ENCODE measurements at regions not wholly inside any gene's neighbourhood (a gene's known extent, or its start where the extent isn't known, plus 50 kb on each side); places are given as distances from the start of the nearest gene placed in this dataset.

- CTCF ChIA-PET (ENCODE audit: low intra/inter-chr PET ratio): no interaction called here
These were observed 61.4 kb upstream of the PPP1R26 start for GRCh38 chr9:135418161-135418560.

More at GRCh38 chr9:135418161-135418560, 61.4 kb upstream of the PPP1R26 start:
- peaks cover 9 to 24% of the 10 kb centered on the region in 2 experiments for H3K4me1 ChIP-seq (replicated peaks in 1 of 2; ENCODE audit: control insufficient read depth in 2 of 2, insufficient read depth in 2 of 2, low read length in 2 of 2)
- ATAC-seq (no peak), DNase-seq (ENCODE audit: extremely low read depth in 1 of 4, low spot score in 3 of 4) (no peak), FAIRE-seq (no peak)
- H3K4me2 ChIP-seq (ENCODE audit: insufficient read depth, low read length): no peak overlapping the region
- intact Hi-C loops (cut with micrococcal nuclease): loop anchor here (10.0 kb wide), 1 partner anchor 723 kb away; no protein-coding TSS in a partner anchor
- in situ Hi-C loops (cut with MboI): no loop called here
- POLR2A ChIA-PET: interaction anchor here (0.7 to 0.8 kb wide), 2 partner anchors 81 to 88 kb away, joined by 3 to 4 read pairs; no protein-coding TSS in a partner anchor
- TF ChIP-seq ZNF785 (CRISPR knock-in tag; IDR thresholded peaks at IDR 0.05) (no peak), ZNF324 (CRISPR knock-in tag; IDR thresholded peaks at IDR 0.05) (no peak), TRIM28 (IDR thresholded peaks at IDR 0.05) (no peak), GABPA (tag; conservative IDR thresholded peaks at IDR 0.05; ENCODE audit: low read depth) (no peak), ERF (CRISPR knock-in tag; IDR thresholded peaks at IDR 0.05) (no peak), E2F3 (CRISPR knock-in tag; IDR thresholded peaks at IDR 0.05) (no peak), SAFB2 (IDR thresholded peaks at IDR 0.05; ENCODE audit: borderline replicate concordance, low read depth, low read length, severe bottlenecking) (no peak), DIDO1 (tag; IDR thresholded peaks at IDR 0.05; ENCODE audit: low read depth) (no peak), HIVEP1 (CRISPR knock-in tag; IDR thresholded peaks at IDR 0.05) (no peak), FOS (IDR thresholded peaks at IDR 0.05; ENCODE audit: extremely low read depth, insufficient read length) (no peak)
- TF ChIP-seq, protein P1, sequence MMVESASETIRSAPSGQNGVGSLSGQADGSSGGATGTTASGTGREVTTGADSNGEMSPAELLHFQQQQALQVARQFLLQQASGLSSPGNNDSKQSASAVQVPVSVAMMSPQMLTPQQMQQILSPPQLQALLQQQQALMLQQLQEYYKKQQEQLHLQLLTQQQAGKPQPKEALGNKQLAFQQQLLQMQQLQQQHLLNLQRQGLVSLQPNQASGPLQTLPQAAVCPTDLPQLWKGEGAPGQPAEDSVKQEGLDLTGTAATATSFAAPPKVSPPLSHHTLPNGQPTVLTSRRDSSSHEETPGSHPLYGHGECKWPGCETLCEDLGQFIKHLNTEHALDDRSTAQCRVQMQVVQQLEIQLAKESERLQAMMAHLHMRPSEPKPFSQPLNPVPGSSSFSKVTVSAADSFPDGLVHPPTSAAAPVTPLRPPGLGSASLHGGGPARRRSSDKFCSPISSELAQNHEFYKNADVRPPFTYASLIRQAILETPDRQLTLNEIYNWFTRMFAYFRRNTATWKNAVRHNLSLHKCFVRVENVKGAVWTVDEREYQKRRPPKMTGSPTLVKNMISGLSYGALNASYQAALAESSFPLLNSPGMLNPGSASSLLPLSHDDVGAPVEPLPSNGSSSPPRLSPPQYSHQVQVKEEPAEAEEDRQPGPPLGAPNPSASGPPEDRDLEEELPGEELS (CRISPR knock-in tag; IDR thresholded peaks at IDR 0.05; ENCODE audit: borderline replicate concordance): no peak
- H3K79me2 ChIP-seq (ENCODE audit: control insufficient read depth, insufficient read depth, low read length): no peaks in the 10 kb centered on the region
- H3K36me3 ChIP-seq (ENCODE audit: control insufficient read depth, insufficient read depth, low read length): no peaks in the 10 kb centered on the region
- H3K9me3 ChIP-seq (replicated peaks; ENCODE audit: control insufficient read depth, insufficient read depth, low read depth, low read length): no peaks in the 10 kb centered on the region
- H3K9ac ChIP-seq (ENCODE audit: insufficient read depth in 1 of 2, low read depth in 2 of 2, low read length in 2 of 2): no peak overlapping the region
- H4K20me1 ChIP-seq (replicated peaks; ENCODE audit: control insufficient read depth, insufficient read depth, low read length): 0 out of 2 replicates have a peak, but pooled peaks cover under 1% of the 10 kb centered on the region
- no peak overlapping the region for H3K27ac ChIP-seq (ENCODE audit: extremely low read depth, low read depth, low read length)
- H2AFZ ChIP-seq (ENCODE audit: low read depth, low read length): no peak overlapping the region
- 64% methylated on average over 8 of the region's 8 CpGs for WGBS (ENCODE audit: insufficient coverage, low coverage, missing lambda C conversion rate)
- no peaks in the 10 kb centered on the region for H3K27me3 ChIP-seq (ENCODE audit: control insufficient read depth in 2 of 2, insufficient read depth in 2 of 2, low read length in 2 of 2)
- H3K9me1 ChIP-seq (ENCODE audit: control insufficient read depth, insufficient read depth, low read length): no peaks in the 10 kb centered on the region
- H3K4me3 ChIP-seq: no peak overlapping the region
- BruUV-seq (replicated peaks): no TSS peak

Measured in K562 (cell line).